ENCODE measurements at regions not wholly inside any gene's neighbourhood (a gene's known extent, or its start where the extent isn't known, plus 50 kb on each side); places are given as distances from the start of the nearest gene placed in this dataset.

DNA sequence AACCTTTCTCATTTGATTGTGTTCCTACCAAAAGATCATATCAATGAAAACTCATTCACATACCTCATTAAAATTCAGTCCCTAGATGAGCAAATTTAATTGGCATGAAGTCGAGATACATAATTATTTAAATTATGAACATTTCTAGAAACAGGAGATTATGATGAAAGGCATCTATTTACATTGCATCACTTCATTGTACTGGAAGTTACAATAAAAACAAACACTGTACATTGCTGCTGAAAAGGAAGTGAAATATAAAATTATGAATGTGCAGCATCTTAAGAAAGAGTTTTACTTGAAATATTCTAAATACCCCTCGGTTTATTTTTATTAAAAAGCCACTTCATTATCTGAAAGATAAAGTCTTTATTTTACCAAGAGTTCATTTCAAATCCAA lies 163.4 kb upstream of the ZNF385D start:
- peaks cover 8 to 12% of the 10 kb centered on the region in 2 experiments for H3K4me1 Mint-ChIP-seq
- H3K36me3 Mint-ChIP-seq (ENCODE audit: insufficient read depth in 1 of 3, low read depth in 3 of 3) = no peaks in the 10 kb centered on the region
- Histone ChIP-seq H2BK12ac (ENCODE audit: insufficient read length, low read depth, low read length) (no peak overlapping the region), H3T11ph (ENCODE audit: low read length) (no peak overlapping the region), H3K79me1 (ENCODE audit: insufficient read depth, low read depth, low read length, poor library complexity, severe bottlenecking) (no peaks in the 10 kb centered on the region), H3K18ac (ENCODE audit: insufficient read length, low read depth, low read length) (no peak overlapping the region), H3K9ac (ENCODE audit: extremely low read depth, insufficient read length, low read length) (no peak overlapping the region), H3K23me2 (ENCODE audit: insufficient read length, low read depth, low read length, poor library complexity, severe bottlenecking) (no peaks in the 10 kb centered on the region), H3K4ac (ENCODE audit: low read depth, low read length) (no peak overlapping the region), H4K5ac (ENCODE audit: insufficient read length, low read depth, low read length) (no peak overlapping the region), H3K9me3 (ENCODE audit: control insufficient read depth, low read depth, low read length) (no peaks in the 10 kb centered on the region), H2BK15ac (ENCODE audit: low read depth, low read length) (no peak overlapping the region), H3K23ac (ENCODE audit: insufficient read length, low read depth, low read length) (no peak overlapping the region), H4K20me1 (ENCODE audit: control insufficient read depth, insufficient read depth, insufficient read length) (no peaks in the 10 kb centered on the region), H3K4me1 (ENCODE audit: insufficient read depth, low read length) (no peaks in the 10 kb centered on the region; the same call in 1 of the 2 replicates), H3K4me2 (ENCODE audit: insufficient read depth, insufficient read length, low read length) (no peak overlapping the region), H3K56ac (ENCODE audit: insufficient read length, low read depth, low read length) (no peak overlapping the region), H4K8ac (replicated peaks; ENCODE audit: insufficient read length, low read depth, low read length) (no peak overlapping the region), H2AK5ac (ENCODE audit: insufficient read length, low read length) (no peak overlapping the region), H3K79me2 (ENCODE audit: insufficient read depth, low read length) (no peaks in the 10 kb centered on the region), H2BK20ac (ENCODE audit: low read depth, low read length, poor library complexity, severe bottlenecking) (no peak overlapping the region), H3K27ac (ENCODE audit: insufficient read length, low read depth, low read length) (no peak overlapping the region), H2BK120ac (ENCODE audit: low read depth, low read length, poor library complexity, severe bottlenecking) (no peak overlapping the region), H2AFZ (ENCODE audit: low read length) (no peak overlapping the region), H3K27me3 (ENCODE audit: insufficient read depth, low read length) (no peaks in the 10 kb centered on the region), H3K14ac (ENCODE audit: insufficient read depth, low read length) (no peak overlapping the region), H4K91ac (ENCODE audit: insufficient read length, low read depth, low read length) (no peak overlapping the region), H2BK5ac (ENCODE audit: insufficient read length, low read length) (no peak overlapping the region)
- no CpG with 5 or more reads among the region's 2 CpGs for WGBS (ENCODE audit: extremely low coverage, insufficient read length, low lambda C conversion rate)
- TF ChIP-seq, protein P1, sequence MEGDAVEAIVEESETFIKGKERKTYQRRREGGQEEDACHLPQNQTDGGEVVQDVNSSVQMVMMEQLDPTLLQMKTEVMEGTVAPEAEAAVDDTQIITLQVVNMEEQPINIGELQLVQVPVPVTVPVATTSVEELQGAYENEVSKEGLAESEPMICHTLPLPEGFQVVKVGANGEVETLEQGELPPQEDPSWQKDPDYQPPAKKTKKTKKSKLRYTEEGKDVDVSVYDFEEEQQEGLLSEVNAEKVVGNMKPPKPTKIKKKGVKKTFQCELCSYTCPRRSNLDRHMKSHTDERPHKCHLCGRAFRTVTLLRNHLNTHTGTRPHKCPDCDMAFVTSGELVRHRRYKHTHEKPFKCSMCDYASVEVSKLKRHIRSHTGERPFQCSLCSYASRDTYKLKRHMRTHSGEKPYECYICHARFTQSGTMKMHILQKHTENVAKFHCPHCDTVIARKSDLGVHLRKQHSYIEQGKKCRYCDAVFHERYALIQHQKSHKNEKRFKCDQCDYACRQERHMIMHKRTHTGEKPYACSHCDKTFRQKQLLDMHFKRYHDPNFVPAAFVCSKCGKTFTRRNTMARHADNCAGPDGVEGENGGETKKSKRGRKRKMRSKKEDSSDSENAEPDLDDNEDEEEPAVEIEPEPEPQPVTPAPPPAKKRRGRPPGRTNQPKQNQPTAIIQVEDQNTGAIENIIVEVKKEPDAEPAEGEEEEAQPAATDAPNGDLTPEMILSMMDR (conservative IDR thresholded peaks at IDR 0.05) = no peak
- no peak overlapping the region for H3K27ac Mint-ChIP-seq
- no peak for DNase-seq
- H3K9me3 Mint-ChIP-seq = no peaks in the 10 kb centered on the region
- H3K4me3 Mint-ChIP-seq = no peak overlapping the region
- H3K27me3 Mint-ChIP-seq (ENCODE audit: low read depth) = no peaks in the 10 kb centered on the region
